H1 (cell line): ENCODE measurements at regions not wholly inside any gene's neighbourhood (a gene's known extent, or its start where the extent isn't known, plus 50 kb on each side); places are given as distances from the start of the nearest gene placed in this dataset.
A peak's percentile ranks its signal among the peaks of the same experiment; 100 is the strongest.

Experiments
- CTCF ChIA-PET: fragments of 300-600 bp; sonication (Branson Sonifier 250); formaldehyde crosslinking; loops from one replicate; lab custom pipeline; 2021; ENCODE audit not compliant: partially characterized antibody; lab: Charles Lee
- POLR2A ChIA-PET: fragments of 300-600 bp; sonication (Branson Sonifier 250); formaldehyde crosslinking; loops from one replicate; lab custom pipeline; 2021; ENCODE audit warnings: inconsistent platforms; ENCODE audit not compliant: partially characterized antibody; lab: Charles Lee
- DNase-seq, 2 experiments: peaks; one replicate each; pipeline versions ENCODE4 v3.0.0 to v3.0.0-alpha.2; 2010 to 2022; ENCODE audit warnings: low spot score in 2 of 2, low read depth in 1 of 2, mixed read lengths in 1 of 2
- FAIRE-seq: peaks from 2 replicates; lab custom pipeline; 2011; peaks lifted over from hg19 to GRCh38; lab: Jason Lieb, UNC
- H2AFZ ChIP-seq: 2 replicates; pipeline ENCODE4 v1.8.1; 2012; ENCODE audit warnings: low read length, inconsistent platforms
- H2AK5ac ChIP-seq: 2 replicates; pipeline ENCODE4 v1.6.1; 2013; ENCODE audit warnings: low read depth, low read length
- H2BK120ac ChIP-seq: replicated peaks from 2 replicates; pipeline ENCODE3; 2013; ENCODE audit warnings: low read depth, low read length, inconsistent platforms
- H2BK12ac ChIP-seq: 2 replicates; pipeline ENCODE4 v1.6.1; 2013; ENCODE audit warnings: low read depth, low read length
- H2BK15ac ChIP-seq: 2 replicates; pipeline ENCODE4 v1.6.1; 2013; ENCODE audit warnings: low read length
- H2BK20ac ChIP-seq: 2 replicates; pipeline ENCODE4 v1.6.1; 2013; ENCODE audit warnings: low read length
- H2BK5ac ChIP-seq: 2 replicates; pipeline ENCODE4 v1.6.1; 2013; ENCODE audit warnings: low read depth, low read length
- H3K14ac ChIP-seq: 2 replicates; pipeline ENCODE4 v1.6.1; 2013; ENCODE audit warnings: inconsistent platforms; ENCODE audit not compliant: insufficient read length
- H3K18ac ChIP-seq: 2 replicates; pipeline ENCODE4 v1.6.1; 2013; ENCODE audit warnings: low read length; ENCODE audit errors: extremely low read depth
- H3K23ac ChIP-seq: 2 replicates; pipeline ENCODE4 v1.6.1; 2013; ENCODE audit warnings: inconsistent platforms; ENCODE audit not compliant: insufficient read length
- H3K23me2 ChIP-seq: 2 replicates; pipeline ENCODE4 v1.6.1; 2013; ENCODE audit warnings: low read depth, low read length
- H3K27ac ChIP-seq: 2 replicates; pipeline ENCODE4 v1.6.1; 2011; ENCODE audit warnings: low read depth, low read length, inconsistent platforms
- H3K27me3 ChIP-seq, 4 experiments: replicated peaks in 1 of 4; 1 replicate in 1 of 4; 2 replicates in 3 of 4; pipeline versions ENCODE4 v1.6.1 to v1.8.1; 2011 to 2013; ENCODE audit warnings: low read length in 3 of 4, mild to moderate bottlenecking in 3 of 4, inconsistent platforms in 2 of 4, mixed read lengths in 2 of 4, moderate library complexity in 1 of 4; ENCODE audit not compliant: control insufficient read depth in 3 of 4, insufficient read depth in 3 of 4; ENCODE audit errors: extremely low read depth in 1 of 4
- H3K36me3 ChIP-seq, 4 experiments: 2 replicates each; pipeline versions ENCODE4 v1.6.1 to v1.8.1; 2011 to 2013; ENCODE audit warnings: mild to moderate bottlenecking in 4 of 4, low read length in 3 of 4, moderate library complexity in 2 of 4, control low read depth in 1 of 4, inconsistent platforms in 1 of 4; ENCODE audit not compliant: insufficient read depth in 4 of 4, control insufficient read depth in 2 of 4
- H3K4ac ChIP-seq: replicated peaks from 2 replicates; pipeline ENCODE3; 2013; ENCODE audit warnings: low read length, low read depth, mixed read lengths, inconsistent platforms; ENCODE audit not compliant: insufficient read length
- H3K4me1 ChIP-seq, 4 experiments: replicated peaks in 1 of 4; 1 replicate in 1 of 4; 2 replicates in 3 of 4; pipeline versions ENCODE4 v1.6.1 to v1.8.1; 2011 to 2013; ENCODE audit warnings: low read length in 3 of 4, inconsistent platforms in 2 of 4, mixed read lengths in 1 of 4; ENCODE audit not compliant: insufficient read depth in 4 of 4, control insufficient read depth in 3 of 4
- H3K4me2 ChIP-seq, 2 experiments: 2 replicates each; pipeline versions ENCODE4 v1.6.1 to v1.8.1; 2011 to 2013; ENCODE audit warnings: low read depth in 2 of 2, low read length in 2 of 2, control low read depth in 1 of 2, inconsistent platforms in 1 of 2, mild to moderate bottlenecking in 1 of 2; ENCODE audit not compliant: insufficient read depth in 1 of 2
- H3K4me3 ChIP-seq, 4 experiments: fragments of 200-600, 300-600 bp in 1 of 4; sonication (generic), shearing (Covaris generic), sonication (Bioruptor Twin) in 1 of 4; 2 replicates each; pipeline versions ENCODE4 v1.5.1 to v1.8.1; 2011 to 2016; ENCODE audit warnings: low read length in 4 of 4, low read depth in 3 of 4, control low read depth in 2 of 4, inconsistent platforms in 2 of 4, mild to moderate bottlenecking in 2 of 4, mixed read lengths in 1 of 4, moderate library complexity in 1 of 4; ENCODE audit not compliant: insufficient read depth in 2 of 4; ENCODE audit errors: extremely low read depth in 1 of 4
- H3K56ac ChIP-seq: replicated peaks from 2 replicates; pipeline ENCODE3; 2013; ENCODE audit warnings: low read depth, mild to moderate bottlenecking, mixed read lengths, low read length, inconsistent platforms; ENCODE audit not compliant: insufficient read length
- H3K79me1 ChIP-seq: 2 replicates; pipeline ENCODE4 v1.6.1; 2013; ENCODE audit warnings: low read depth, low read length, control low read depth
- H3K79me2 ChIP-seq, 2 experiments: 2 replicates each; pipeline versions ENCODE4 v1.6.1 to v1.8.1; 2012 to 2013; ENCODE audit warnings: low read length in 2 of 2, mild to moderate bottlenecking in 2 of 2, inconsistent platforms in 1 of 2; ENCODE audit not compliant: insufficient read depth in 2 of 2, control insufficient read depth in 1 of 2
- H3K9ac ChIP-seq, 4 experiments: replicated peaks in 1 of 4; 1 replicate in 1 of 4; 2 replicates in 3 of 4; pipeline versions ENCODE4 v1.6.1 to v1.8.1; 2011 to 2013; ENCODE audit warnings: low read depth in 3 of 4, low read length in 3 of 4, control low read depth in 2 of 4, mild to moderate bottlenecking in 2 of 4, moderate library complexity in 2 of 4, inconsistent platforms in 1 of 4; ENCODE audit errors: extremely low read depth in 1 of 4
- H3K9me3 ChIP-seq, 2 experiments: 2 replicates each; pipeline versions ENCODE4 v1.6.1 to v1.8.1; 2012 to 2013; ENCODE audit warnings: mild to moderate bottlenecking in 2 of 2, moderate library complexity in 2 of 2, control low read depth in 1 of 2, inconsistent platforms in 1 of 2, low read depth in 1 of 2, low read length in 1 of 2, mixed read lengths in 1 of 2; ENCODE audit not compliant: insufficient read depth in 2 of 2
- H4K20me1 ChIP-seq, 2 experiments: replicated peaks in 1 of 2; 2 replicates each; pipeline versions ENCODE3 to v1.8.1; 2011 to 2013; ENCODE audit warnings: inconsistent platforms in 2 of 2, low read length in 2 of 2, mild to moderate bottlenecking in 1 of 2; ENCODE audit not compliant: insufficient read depth in 2 of 2, control insufficient read depth in 1 of 2
- H4K5ac ChIP-seq: 2 replicates; pipeline ENCODE4 v1.6.1; 2013; ENCODE audit warnings: low read length, low read depth, mixed read lengths, inconsistent platforms; ENCODE audit not compliant: insufficient read length
- H4K8ac ChIP-seq: 2 replicates; pipeline ENCODE4 v1.8.0; 2013; ENCODE audit warnings: mild to moderate bottlenecking, moderate library complexity, low read length, inconsistent platforms; ENCODE audit not compliant: insufficient read depth; ENCODE audit errors: extremely low read depth
- H4K91ac ChIP-seq: replicated peaks from 2 replicates; pipeline ENCODE3; 2013; ENCODE audit warnings: low read length, mixed read lengths, inconsistent platforms; ENCODE audit not compliant: insufficient read length
- CEBPB ChIP-seq: IDR thresholded peaks from 2 replicates; pipeline ENCODE4 v1.6.1; 2012; ENCODE audit warnings: low read depth, low read length
- RXRA ChIP-seq: IDR thresholded peaks from 2 replicates; pipeline ENCODE4 v1.6.1; 2011; ENCODE audit warnings: low read depth, mild to moderate bottlenecking, low read length, moderate library complexity; ENCODE audit not compliant: insufficient read depth
- SP4 ChIP-seq: IDR thresholded peaks from 2 replicates; pipeline ENCODE4 v1.6.1; 2012; ENCODE audit warnings: low read length, inconsistent platforms
- whole genome bisulfite sequencing, 2 experiments: shearing (Covaris generic) in 1 of 2; methylation state at CpG; one replicate each; pipeline versions ENCODE4 v1.1.6 to v1.1.7; 2013 to 2015; ENCODE audit warnings: low lambda C conversion rate in 2 of 2, mixed read lengths in 2 of 2, inconsistent platforms in 1 of 2, low coverage in 1 of 2, missing lambda C conversion rate in 1 of 2; ENCODE audit not compliant: insufficient replicate concordance in 2 of 2, insufficient coverage in 1 of 2, insufficient read length in 1 of 2; ENCODE audit errors: extremely low coverage in 1 of 2, missing lambda C conversion rate in 1 of 2; 5-methylcytosine and 5-hydroxymethylcytosine counted together

- CTCF ChIA-PET = interaction anchor here (0.6 kb wide), 1 partner anchor 139 kb away, joined by 3 read pairs; no protein-coding TSS in a partner anchor
- Histone ChIP-seq H3K27ac (no peak overlapping the region), H3K79me1 (no peaks in the 10 kb centered on the region), H3K56ac (no peak overlapping the region), H3K4me1 (peaks cover 0 to 6% (median 1%) of the 10 kb centered on the region in 4 experiments; a peak in 2 of 7 replicates), H2BK12ac (0 out of 2 replicates have a peak overlapping the region, but pooled peaks have one; percentile 9), H3K79me2 (no peaks in the 10 kb centered on the region), H3K18ac (no peak overlapping the region), H3K27me3 (no peaks in the 10 kb centered on the region; a peak in 1 of 7 replicates), H3K9me3 (no peaks in the 10 kb centered on the region), H3K23me2 (no peaks in the 10 kb centered on the region), H2AFZ (no peak overlapping the region), H3K23ac (no peak overlapping the region), H2BK15ac (no peak overlapping the region), H2BK20ac (no peak overlapping the region), H4K91ac (no peak overlapping the region), H2BK5ac (no peak overlapping the region), H4K8ac (no peak overlapping the region), H3K14ac (no peak overlapping the region), H4K5ac (no peak overlapping the region), H3K9ac (no peak overlapping the region), H3K4ac (no peak overlapping the region)
- FAIRE-seq = no peak
- no peak for DNase-seq
- POLR2A ChIA-PET = no interaction called here
- 91% methylated on average over 10 of the region's 15 CpGs; no CpG with 5 or more reads in 1 of the 2 experiments for WGBS, 2 experiments
- TF ChIP-seq RXRA = no peak
- no peak for TF ChIP-seq SP4
- TF ChIP-seq CEBPB = peak; percentile 59; the same call in 1 of the 2 replicates
- TF ChIP-seq, all 59 proteins: peak for 1
- Histone ChIP-seq H3K4me3 (no peak overlapping the region), H3K36me3 (no peaks in the 10 kb centered on the region), H3K4me2 (no peak overlapping the region), H4K20me1 (no peaks in the 10 kb centered on the region), H2AK5ac (no peak overlapping the region), H2BK120ac (no peak overlapping the region)
These were observed 221.7 kb downstream of the BCOR start for GRCh38 chrX:39875834-39876628.
